Stimulated activated naive CD8-positive, alpha-beta T cell treated with anti-CD3 and anti-CD28 coated beads, Interleukin-15, amount 100 ng/mL, for 72 hours (primary cell): ENCODE measurements at regions not wholly inside any gene's neighbourhood (a gene's known extent, or its start where the extent isn't known, plus 50 kb on each side); places are given as distances from the start of the nearest gene placed in this dataset.

Source experiments
- ATAC-seq: fragments of 150-1000 bp; cut with Tn5 transposase; 2 replicates; pipeline ENCODE4 v1.10.0; 2021; ENCODE audit warnings: mild to moderate bottlenecking, moderate library complexity
- DNase-seq, 2 donors: peaks; one replicate each; pipeline ENCODE4 v3.0.0; 2021 to 2022
- H3K27ac Mint-ChIP-seq, 2 donors: one replicate each; pipeline ENCODE4 v1.8.0; 2022; ENCODE audit warnings: mild to moderate bottlenecking in 2 of 2, mixed read lengths in 2 of 2, moderate library complexity in 2 of 2
- H3K27me3 Mint-ChIP-seq: one replicate; pipeline ENCODE4 v1.8.0; 2022; ENCODE audit warnings: mixed read lengths
- H3K4me1 Mint-ChIP-seq: one replicate; pipeline ENCODE4 v1.8.0; 2022; ENCODE audit warnings: mild to moderate bottlenecking, mixed read lengths
- H3K4me3 Mint-ChIP-seq, 2 donors: one replicate each; pipeline ENCODE4 v1.8.0; 2022; ENCODE audit warnings: mild to moderate bottlenecking in 2 of 2, mixed read lengths in 2 of 2, moderate library complexity in 1 of 2
- H3K9me3 Mint-ChIP-seq, 2 donors: one replicate each; pipeline ENCODE4 v1.8.0; 2022; ENCODE audit warnings: mixed read lengths in 2 of 2

DNA sequence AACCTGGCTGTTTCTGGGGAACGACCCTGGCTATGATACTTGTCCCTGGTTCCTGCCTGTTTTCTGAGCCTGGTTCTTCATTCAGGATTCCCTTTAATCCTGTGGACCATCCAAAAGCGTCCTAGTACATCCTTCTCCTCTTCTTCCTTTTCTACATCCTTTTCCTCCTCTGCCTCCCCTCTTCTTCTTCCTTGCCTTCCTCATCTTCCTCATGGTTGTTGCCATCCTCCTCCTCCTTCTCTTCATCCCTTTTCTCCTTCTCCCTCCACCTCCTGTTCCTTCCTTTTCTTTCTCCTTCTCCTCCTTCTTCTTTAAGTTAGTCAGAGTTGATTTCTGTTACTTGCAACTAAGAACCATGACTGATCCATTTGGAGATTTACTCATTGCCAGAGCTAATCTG, 197.8 kb downstream of the FOXD2 start:
- H3K4me1 Mint-ChIP-seq: no peaks in the 10 kb centered on the region
- H3K27me3 Mint-ChIP-seq: peaks cover 11% of the 10 kb centered on the region
- ATAC-seq (no peak), DNase-seq (no peak)
- no peak overlapping the region for H3K27ac Mint-ChIP-seq
- H3K9me3 Mint-ChIP-seq: no peaks in the 10 kb centered on the region
- no peak overlapping the region for H3K4me3 Mint-ChIP-seq

- Mint-ChIP-seq H3K4me1 (no peaks in the 10 kb centered on the region), H3K4me3 (no peak overlapping the region), H3K9me3 (no peaks in the 10 kb centered on the region), H3K27me3 (peaks cover 22% of the 10 kb centered on the region), H3K27ac (no peak overlapping the region)
- no peak for ATAC-seq
- no peak for DNase-seq
Measured at GRCh38 chr1:47637111-47637685, 199.4 kb downstream of the FOXD2 start.

DNA sequence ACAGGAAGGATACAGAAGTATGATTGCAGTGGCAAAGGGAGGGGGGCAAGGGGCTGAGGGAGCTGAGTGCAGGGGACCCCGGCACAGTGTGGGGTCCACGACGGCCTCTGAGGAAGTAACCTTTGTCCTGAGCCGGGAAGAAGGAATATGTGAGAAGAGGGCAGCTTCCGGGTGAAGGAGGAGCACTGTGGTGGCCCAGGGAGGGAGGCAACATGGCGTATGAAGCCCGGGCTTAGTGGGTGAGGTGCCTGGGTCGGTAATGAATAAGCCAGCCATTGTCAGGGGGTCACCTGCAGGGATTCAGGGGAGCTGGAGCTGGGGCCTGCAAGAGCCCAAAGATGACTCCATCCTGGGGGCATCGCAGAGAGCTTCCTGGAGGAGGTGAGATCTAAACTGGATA, 200.4 kb downstream of the FOXD2 start:
- Mint-ChIP-seq H3K4me3 (no peak overlapping the region), H3K9me3 (no peaks in the 10 kb centered on the region), H3K27me3 (peaks cover 30% of the 10 kb centered on the region), H3K27ac (no peak overlapping the region), H3K4me1 (no peaks in the 10 kb centered on the region)
- no peak for ATAC-seq
- no peak for DNase-seq

DNA sequence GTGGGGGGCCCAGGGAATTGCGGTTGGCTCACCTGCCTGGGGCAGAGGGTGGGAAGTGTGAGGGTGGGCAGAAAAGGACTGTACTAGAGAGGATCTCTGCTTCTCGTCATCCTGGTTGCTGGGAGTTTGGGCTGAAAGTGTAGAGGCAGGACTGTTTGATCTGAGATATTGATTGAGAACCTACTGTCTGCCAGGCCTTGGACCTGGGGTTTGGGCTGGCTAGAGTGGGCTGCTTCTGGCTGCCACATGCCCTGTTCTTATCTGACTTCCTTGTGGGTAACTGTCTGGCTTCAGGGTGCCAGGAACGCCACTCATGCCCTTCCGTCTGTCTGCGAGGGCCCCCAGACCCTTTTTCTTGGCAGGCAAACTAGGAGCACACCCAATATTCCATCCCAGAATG, 200.9 kb downstream of the FOXD2 start:
- no peaks in the 10 kb centered on the region for H3K9me3 Mint-ChIP-seq
- ATAC-seq: no peak

GRCh38 chr1:47643306-47644211, 205.7 kb downstream of the FOXD2 start:
- H3K9me3 Mint-ChIP-seq: no peaks in the 10 kb centered on the region

More for the DNA sequence above, 200.9 kb downstream of the FOXD2 start:
- H3K27ac Mint-ChIP-seq: no peak overlapping the region
- peaks cover 30% of the 10 kb centered on the region for H3K27me3 Mint-ChIP-seq
- no peak overlapping the region for H3K4me3 Mint-ChIP-seq
- no peak for DNase-seq
- no peaks in the 10 kb centered on the region for H3K4me1 Mint-ChIP-seq

GRCh38 chr1:47644212-47644573, 206.3 kb downstream of the FOXD2 start:
- DNase-seq (no peak), ATAC-seq (no peak)
- Mint-ChIP-seq H3K9me3 (no peaks in the 10 kb centered on the region), H3K4me3 (no peak overlapping the region), H3K4me1 (no peaks in the 10 kb centered on the region), H3K27ac (no peak overlapping the region), H3K27me3 (peaks cover 48% of the 10 kb centered on the region)

More at GRCh38 chr1:47643306-47644211, 205.7 kb downstream of the FOXD2 start:
- H3K27me3 Mint-ChIP-seq: peaks cover 46% of the 10 kb centered on the region
- no peak for ATAC-seq
- DNase-seq: no peak
- H3K27ac Mint-ChIP-seq: no peak overlapping the region
- no peak overlapping the region for H3K4me3 Mint-ChIP-seq
- no peaks in the 10 kb centered on the region for H3K4me1 Mint-ChIP-seq

DNA sequence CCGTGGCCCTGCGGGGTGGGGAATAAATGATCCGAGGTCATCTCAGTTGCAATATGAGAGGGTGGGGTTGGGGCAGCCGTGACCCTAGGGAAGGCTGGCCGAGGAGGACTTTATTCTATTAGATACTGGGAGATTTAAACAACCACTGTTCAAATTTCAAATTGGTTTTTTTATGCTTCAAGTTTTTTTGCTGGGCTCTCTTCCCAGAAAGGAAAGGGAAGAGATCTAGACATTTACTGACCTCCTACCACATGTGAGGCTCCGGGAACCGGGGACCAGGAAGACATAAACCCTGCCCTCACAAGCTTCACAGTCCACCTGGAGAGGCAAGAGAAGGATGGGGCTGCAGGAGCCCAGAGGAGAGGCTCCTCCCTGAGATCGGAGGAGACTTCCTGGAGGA, 207.3 kb downstream of the FOXD2 start:
- ATAC-seq (no peak), DNase-seq (no peak)
- H3K4me1 Mint-ChIP-seq: no peaks in the 10 kb centered on the region
- no peak overlapping the region for H3K4me3 Mint-ChIP-seq
- H3K27ac Mint-ChIP-seq: no peak overlapping the region
- H3K27me3 Mint-ChIP-seq: peaks cover 48% of the 10 kb centered on the region
- H3K9me3 Mint-ChIP-seq: no peaks in the 10 kb centered on the region

DNA sequence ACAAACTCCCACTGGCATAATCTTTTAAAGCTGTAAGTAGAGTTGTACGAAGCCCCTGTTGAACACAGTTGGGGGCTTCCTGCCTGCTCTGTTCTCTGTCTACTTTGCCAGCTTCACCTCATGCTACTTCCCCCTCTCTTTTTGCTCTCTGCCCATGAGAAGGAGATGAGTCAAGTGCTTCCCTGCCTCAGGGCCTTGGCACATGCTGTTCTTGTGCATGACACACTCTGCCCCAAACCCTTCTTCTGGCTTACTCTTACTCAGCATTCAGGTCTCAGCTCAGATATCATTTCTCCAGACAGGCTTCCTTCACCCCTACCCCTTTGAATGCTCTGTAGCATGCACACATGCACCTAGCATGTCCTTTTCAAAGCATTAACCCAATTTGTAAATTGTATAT, 208.8 kb downstream of the FOXD2 start:
- Mint-ChIP-seq H3K27me3 (peaks cover 38% of the 10 kb centered on the region), H3K4me1 (no peaks in the 10 kb centered on the region), H3K27ac (no peak overlapping the region), H3K4me3 (no peak overlapping the region), H3K9me3 (no peaks in the 10 kb centered on the region)
- no peak for ATAC-seq
- DNase-seq: no peak

DNA sequence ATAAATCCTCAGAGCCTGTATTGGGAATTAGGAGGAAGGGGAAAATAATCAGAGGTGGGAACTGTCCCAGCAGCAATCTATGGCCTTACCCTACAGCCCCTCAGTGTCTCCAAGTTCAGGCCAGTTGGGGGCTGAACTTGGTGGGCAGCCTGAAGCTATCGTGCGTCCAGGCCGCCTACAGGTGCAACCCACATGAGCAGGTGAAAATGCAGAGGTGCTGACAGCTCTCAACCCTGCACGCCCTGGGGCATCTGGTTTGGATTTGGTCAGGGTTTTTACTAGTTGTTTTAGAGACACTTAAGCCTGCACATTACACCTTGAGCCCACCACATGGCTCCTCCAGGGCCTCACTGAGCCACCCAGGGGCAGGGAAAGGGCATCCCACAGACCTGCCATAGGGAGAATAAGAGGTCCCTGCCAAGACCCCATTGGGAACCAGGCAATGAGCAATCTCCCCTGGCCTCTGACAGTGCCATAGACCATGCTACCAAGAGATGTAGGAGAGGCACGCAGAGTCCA, 209.5 kb downstream of the FOXD2 start:
- DNase-seq (no peak), ATAC-seq (no peak)
- H3K4me1 Mint-ChIP-seq: no peaks in the 10 kb centered on the region
- peaks cover 35% of the 10 kb centered on the region for H3K27me3 Mint-ChIP-seq
- no peak overlapping the region for H3K27ac Mint-ChIP-seq
- H3K4me3 Mint-ChIP-seq: no peak overlapping the region
- H3K9me3 Mint-ChIP-seq: no peaks in the 10 kb centered on the region

GRCh38 chr1:47650205-47650604, 212.4 kb downstream of the FOXD2 start:
- Mint-ChIP-seq H3K4me3 (no peak overlapping the region), H3K9me3 (no peaks in the 10 kb centered on the region), H3K27me3 (peaks cover 21% of the 10 kb centered on the region), H3K4me1 (no peaks in the 10 kb centered on the region), H3K27ac (no peak overlapping the region)
- DNase-seq: no peak
- no peak for ATAC-seq

GRCh38 chr1:47650611-47651010, 212.8 kb downstream of the FOXD2 start:
- Mint-ChIP-seq H3K27ac (no peak overlapping the region), H3K4me1 (no peaks in the 10 kb centered on the region), H3K9me3 (no peaks in the 10 kb centered on the region), H3K4me3 (no peak overlapping the region), H3K27me3 (peaks cover 21% of the 10 kb centered on the region)
- no peak for DNase-seq
- no peak for ATAC-seq

DNA sequence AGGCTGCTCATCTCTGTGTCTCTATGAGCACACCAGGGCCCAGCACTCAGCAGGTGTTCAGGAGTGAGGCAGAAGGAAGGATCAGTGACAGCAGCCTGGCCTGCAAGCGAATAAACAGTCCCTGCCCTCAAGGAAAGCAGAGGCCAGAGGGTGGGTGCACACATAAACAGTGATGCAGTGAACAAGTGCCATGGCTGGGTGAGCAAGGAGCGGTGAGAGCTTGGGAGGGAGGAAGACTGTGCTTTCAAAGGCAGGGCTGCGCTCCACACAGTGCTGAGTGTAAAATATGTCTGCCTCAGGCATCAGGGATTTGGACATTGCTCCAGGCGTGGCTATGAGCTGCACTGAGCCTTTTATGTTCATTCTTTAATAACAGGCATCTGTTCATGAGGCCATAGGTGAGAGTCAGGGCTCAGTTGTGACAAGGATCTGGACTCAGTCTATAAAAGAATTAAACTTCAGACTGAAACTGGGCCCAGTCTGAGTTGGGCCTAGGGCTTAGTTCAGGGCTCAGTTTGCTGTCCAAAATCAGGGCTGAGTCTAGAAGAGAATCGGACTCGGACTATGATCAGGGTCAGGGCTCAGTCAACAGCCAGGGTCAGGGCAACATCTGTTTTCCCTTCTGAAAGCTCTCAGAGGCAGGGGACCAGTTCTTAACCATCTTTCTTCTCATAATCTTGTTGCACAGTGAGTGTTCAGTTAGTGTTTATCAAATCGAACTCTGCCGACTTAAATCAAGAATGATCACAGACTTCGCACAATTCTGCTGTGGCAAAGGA, 213.7 kb downstream of the FOXD2 start:
- DNase-seq: no peak
- no peak for ATAC-seq
- peak overlapping the region in 1 of 2 donors; percentile 5 for H3K27ac Mint-ChIP-seq
- H3K9me3 Mint-ChIP-seq: no peaks in the 10 kb centered on the region
- H3K4me1 Mint-ChIP-seq: no peaks in the 10 kb centered on the region
- H3K27me3 Mint-ChIP-seq: peaks cover 28% of the 10 kb centered on the region
- no peak overlapping the region for H3K4me3 Mint-ChIP-seq

DNA sequence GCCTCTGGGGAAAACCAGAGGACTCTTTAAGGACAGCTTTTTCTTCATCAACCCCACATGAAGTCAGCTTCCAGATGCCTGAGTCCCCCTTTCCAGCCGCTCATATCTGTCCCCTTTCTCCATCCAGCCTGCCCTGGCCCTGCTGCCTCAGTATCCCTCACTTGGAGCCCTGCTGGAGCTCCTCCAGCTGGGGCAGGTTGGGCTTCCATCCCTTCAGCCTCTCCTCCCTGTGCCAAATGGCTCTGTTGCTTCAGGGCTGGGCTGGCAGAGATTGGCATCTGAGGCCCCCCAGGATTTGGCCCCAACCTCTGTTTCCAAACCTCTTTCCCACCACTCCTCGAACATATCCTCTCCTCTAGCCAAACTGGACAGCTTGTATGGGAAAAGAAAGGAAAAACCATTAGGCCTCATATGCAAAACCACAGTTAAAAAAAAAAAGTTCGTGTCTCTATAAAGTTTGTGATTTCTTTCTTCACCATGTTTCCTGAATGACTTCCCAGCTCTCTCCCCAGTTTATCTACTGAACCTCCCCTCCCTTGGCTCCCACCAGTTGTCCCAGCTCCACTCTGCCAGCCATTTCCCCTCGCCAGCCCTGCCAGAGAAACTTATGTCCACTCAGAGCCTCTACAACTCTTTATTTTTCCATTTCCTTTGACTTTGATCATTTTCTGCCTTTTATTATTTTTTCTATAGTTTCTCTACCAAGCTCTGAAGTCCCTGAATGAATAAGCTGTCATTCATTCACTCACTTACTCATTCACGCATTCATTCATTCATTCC, 217.9 kb downstream of the FOXD2 start:
- no peak overlapping the region for H3K27ac Mint-ChIP-seq
- H3K4me3 Mint-ChIP-seq: no peak overlapping the region
- no peak for DNase-seq
- H3K9me3 Mint-ChIP-seq: no peaks in the 10 kb centered on the region
- no peak for ATAC-seq
- H3K4me1 Mint-ChIP-seq: no peaks in the 10 kb centered on the region
- H3K27me3 Mint-ChIP-seq: peaks cover 46% of the 10 kb centered on the region

GRCh38 chr1:47656719-47657685, 219.2 kb downstream of the FOXD2 start:
- no peak overlapping the region for H3K4me3 Mint-ChIP-seq
- no peak for ATAC-seq
- H3K27ac Mint-ChIP-seq: peak overlapping the region in 1 of 2 donors; percentile 79
- H3K27me3 Mint-ChIP-seq: peaks cover 46% of the 10 kb centered on the region
- no peak for DNase-seq
- H3K4me1 Mint-ChIP-seq: no peaks in the 10 kb centered on the region
- H3K9me3 Mint-ChIP-seq: no peaks in the 10 kb centered on the region
